ENCODE measurements at regions not wholly inside any gene's neighbourhood (a gene's known extent, or its start where the extent isn't known, plus 50 kb on each side); places are given as distances from the start of the nearest gene placed in this dataset.
"Not testable (repeated sequence)": the region's sequence is repeated elsewhere in the genome, so short reads cannot be mapped to it uniquely, and the experiment has no call there.

DNA sequence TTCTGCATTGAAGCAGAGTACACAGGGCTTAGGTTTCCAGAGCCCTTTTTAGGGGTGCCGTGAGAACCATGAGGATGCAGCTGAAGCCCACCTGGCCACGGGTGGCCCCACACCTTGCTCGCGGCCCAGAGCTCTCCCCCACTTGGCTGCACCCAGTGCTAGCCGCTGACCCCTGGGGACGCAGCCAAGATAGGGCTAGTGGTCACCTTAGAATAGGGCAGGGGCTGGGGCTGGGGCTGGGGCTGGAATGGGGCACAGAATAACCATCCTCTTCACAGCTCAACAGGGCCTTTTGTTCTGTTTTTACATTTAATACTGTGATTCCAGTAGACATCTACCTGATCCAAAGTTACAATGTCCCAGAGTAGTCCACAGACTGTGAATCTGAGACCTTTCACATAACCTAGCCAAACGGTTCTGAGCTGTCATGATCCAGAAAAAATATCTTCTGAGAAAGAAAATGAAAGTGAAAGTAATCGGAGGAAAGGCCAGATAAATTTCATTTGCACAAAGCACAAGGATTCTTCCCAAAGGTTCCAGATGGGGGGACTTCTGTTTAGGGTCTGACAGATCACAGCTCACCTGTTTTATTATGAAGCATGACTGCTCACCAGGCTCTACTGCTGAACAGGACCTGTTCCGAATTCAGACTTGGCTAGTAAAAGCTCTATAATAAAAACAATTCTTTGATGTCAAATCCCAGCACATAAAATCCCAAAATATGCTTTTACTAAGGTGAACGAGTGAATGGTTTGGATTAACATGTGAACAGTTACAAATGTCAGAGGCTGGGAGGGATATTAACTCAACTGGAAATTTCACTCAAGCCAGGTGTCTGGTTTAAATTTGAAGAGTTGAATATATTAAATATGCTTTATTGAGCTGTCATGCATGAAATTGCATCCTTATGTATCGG lies 401.9 kb downstream of the THBS2 start:
- ChIA-PET POLR2A (ENCODE audit: unreplicated experiment) (no interaction called here), CTCF (no interaction called here)
- no peaks in the 10 kb centered on the region for H3K9me3 ChIP-seq (ENCODE audit: insufficient read depth, low read depth)
- no peaks in the 10 kb centered on the region for H3F3A ChIP-seq (ENCODE audit: insufficient read depth, low read depth)
- no peak overlapping the region for H3K27ac ChIP-seq
- no peaks in the 10 kb centered on the region for H3K4me1 ChIP-seq (replicated peaks; ENCODE audit: insufficient read depth)
- no peak for DNase-seq
- H3K9me2 ChIP-seq (ENCODE audit: insufficient read depth): no peaks in the 10 kb centered on the region
- intact Hi-C loops (cut with micrococcal nuclease; ENCODE audit: unreplicated experiment): no loop called here
- H3K36me3 ChIP-seq (ENCODE audit: low read depth): no peaks in the 10 kb centered on the region
- BruUV-seq (replicated peaks): no TSS peak
- H3K4me2 ChIP-seq: peak overlapping the region; percentile 75
- no peaks in the 10 kb centered on the region for H4K20me1 ChIP-seq (ENCODE audit: insufficient read depth)
- H3K27me3 ChIP-seq (ENCODE audit: insufficient read depth, low read depth): peaks cover 14% of the 10 kb centered on the region
- H2AFZ ChIP-seq: peak overlapping the region; percentile 69
- no peaks in the 10 kb centered on the region for H3K79me2 ChIP-seq (ENCODE audit: low read depth)
- peak overlapping the region; percentile 48; the same call in 1 of the 2 replicates for H3K4me3 ChIP-seq
- TF ChIP-seq, protein P1, sequence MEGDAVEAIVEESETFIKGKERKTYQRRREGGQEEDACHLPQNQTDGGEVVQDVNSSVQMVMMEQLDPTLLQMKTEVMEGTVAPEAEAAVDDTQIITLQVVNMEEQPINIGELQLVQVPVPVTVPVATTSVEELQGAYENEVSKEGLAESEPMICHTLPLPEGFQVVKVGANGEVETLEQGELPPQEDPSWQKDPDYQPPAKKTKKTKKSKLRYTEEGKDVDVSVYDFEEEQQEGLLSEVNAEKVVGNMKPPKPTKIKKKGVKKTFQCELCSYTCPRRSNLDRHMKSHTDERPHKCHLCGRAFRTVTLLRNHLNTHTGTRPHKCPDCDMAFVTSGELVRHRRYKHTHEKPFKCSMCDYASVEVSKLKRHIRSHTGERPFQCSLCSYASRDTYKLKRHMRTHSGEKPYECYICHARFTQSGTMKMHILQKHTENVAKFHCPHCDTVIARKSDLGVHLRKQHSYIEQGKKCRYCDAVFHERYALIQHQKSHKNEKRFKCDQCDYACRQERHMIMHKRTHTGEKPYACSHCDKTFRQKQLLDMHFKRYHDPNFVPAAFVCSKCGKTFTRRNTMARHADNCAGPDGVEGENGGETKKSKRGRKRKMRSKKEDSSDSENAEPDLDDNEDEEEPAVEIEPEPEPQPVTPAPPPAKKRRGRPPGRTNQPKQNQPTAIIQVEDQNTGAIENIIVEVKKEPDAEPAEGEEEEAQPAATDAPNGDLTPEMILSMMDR (conservative IDR thresholded peaks at IDR 0.05): no peak
- TF ChIP-seq EZH2 (IDR thresholded peaks at IDR 0.05; ENCODE audit: low read depth): no peak

DNA sequence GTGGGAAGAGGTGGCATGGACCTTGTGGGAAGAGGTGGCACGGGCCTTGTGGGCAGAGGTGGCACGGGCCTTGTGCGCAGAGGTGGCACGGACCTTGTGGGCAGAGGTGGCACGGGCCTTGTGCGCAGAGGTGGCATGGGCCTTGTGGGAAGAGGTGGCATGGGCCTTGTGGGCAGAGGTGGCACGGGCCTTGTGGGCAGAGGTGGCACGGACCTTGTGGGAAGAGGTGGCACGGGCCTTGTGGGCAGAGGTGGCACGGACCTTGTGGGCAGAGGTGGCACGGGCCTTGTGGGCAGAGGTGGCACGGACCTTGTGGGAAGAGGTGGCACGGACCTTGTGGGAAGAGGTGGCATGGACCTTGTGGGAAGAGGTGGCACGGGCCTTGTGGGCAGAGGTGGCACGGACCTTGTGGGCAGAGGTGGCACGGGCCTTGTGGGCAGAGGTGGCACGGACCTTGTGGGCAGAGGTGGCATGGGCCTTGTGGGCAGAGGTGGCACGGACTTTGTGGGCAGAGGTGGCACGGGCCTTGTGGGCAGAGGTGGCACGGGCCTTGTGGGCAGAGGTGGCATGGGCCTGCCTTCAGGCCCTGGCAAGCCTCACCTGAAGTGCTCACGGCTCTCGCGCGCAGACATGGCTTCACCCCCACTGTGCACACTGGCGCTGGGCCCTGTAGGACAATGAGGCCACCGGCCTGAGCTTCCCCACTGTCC lies 403.5 kb downstream of the THBS2 start:
- H3K79me2 ChIP-seq (ENCODE audit: low read depth); H2AFZ ChIP-seq; intact Hi-C loops (cut with micrococcal nuclease; ENCODE audit: unreplicated experiment); H3K27ac ChIP-seq; H3K4me2 ChIP-seq; H3F3A ChIP-seq (ENCODE audit: insufficient read depth, low read depth); DNase-seq; H3K4me3 ChIP-seq; H3K9me3 ChIP-seq (ENCODE audit: insufficient read depth, low read depth); CTCF ChIA-PET; POLR2A ChIA-PET (ENCODE audit: unreplicated experiment); H3K4me1 ChIP-seq (replicated peaks; ENCODE audit: insufficient read depth); H3K36me3 ChIP-seq (ENCODE audit: low read depth); H4K20me1 ChIP-seq (ENCODE audit: insufficient read depth); H3K9me2 ChIP-seq (ENCODE audit: insufficient read depth); BruUV-seq (replicated peaks): not testable (repeated sequence)
- H3K27me3 ChIP-seq (ENCODE audit: insufficient read depth, low read depth): peaks cover 27% of the 10 kb centered on the region

DNA sequence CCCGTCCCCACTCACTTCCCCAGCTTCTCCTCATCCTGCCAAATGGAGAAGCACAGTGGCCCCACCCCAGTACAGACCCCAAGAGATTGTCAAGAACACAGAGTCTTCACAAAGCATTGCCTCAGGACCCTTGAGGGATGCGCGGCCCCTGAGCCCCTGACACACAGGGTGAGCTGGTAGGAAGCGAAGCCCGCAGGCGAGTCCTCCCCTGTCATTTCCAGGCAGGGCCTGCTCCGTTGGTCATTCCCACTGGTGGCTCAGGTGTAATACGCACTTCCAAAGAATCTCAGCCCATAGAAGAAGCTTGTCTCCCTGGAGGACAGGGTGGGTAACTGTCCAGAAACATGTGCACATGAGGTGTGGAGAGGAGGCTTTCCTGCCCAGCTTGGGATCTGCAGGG lies 404.2 kb downstream of the THBS2 start:
- H3K79me2 ChIP-seq (ENCODE audit: low read depth): no peaks in the 10 kb centered on the region
- no peak overlapping the region for H3K27ac ChIP-seq
- H4K20me1 ChIP-seq (ENCODE audit: insufficient read depth): no peaks in the 10 kb centered on the region
- DNase-seq: no peak
- H2AFZ ChIP-seq: no peak overlapping the region
- no TSS peak for BruUV-seq (replicated peaks)
- ChIA-PET POLR2A (ENCODE audit: unreplicated experiment) (no interaction called here), CTCF (no interaction called here)
- no peaks in the 10 kb centered on the region for H3K9me3 ChIP-seq (ENCODE audit: insufficient read depth, low read depth)
- no peak for TF ChIP-seq EZH2 (IDR thresholded peaks at IDR 0.05; ENCODE audit: low read depth)
- TF ChIP-seq, protein P1 (conservative IDR thresholded peaks at IDR 0.05): no peak
- H3K4me2 ChIP-seq: no peak overlapping the region
- no peaks in the 10 kb centered on the region for H3K36me3 ChIP-seq (ENCODE audit: low read depth)
- no peaks in the 10 kb centered on the region for H3K4me1 ChIP-seq (replicated peaks; ENCODE audit: insufficient read depth)
- H3K27me3 ChIP-seq (ENCODE audit: insufficient read depth, low read depth): peaks cover 32% of the 10 kb centered on the region
- H3K4me3 ChIP-seq: no peak overlapping the region
- H3F3A ChIP-seq (ENCODE audit: insufficient read depth, low read depth): no peaks in the 10 kb centered on the region
- intact Hi-C loops (cut with micrococcal nuclease; ENCODE audit: unreplicated experiment): no loop called here
- no peaks in the 10 kb centered on the region for H3K9me2 ChIP-seq (ENCODE audit: insufficient read depth)
